ENCODE measurements at regions not wholly inside any gene's neighbourhood (a gene's known extent, or its start where the extent isn't known, plus 50 kb on each side); places are given as distances from the start of the nearest gene placed in this dataset.

DNA sequence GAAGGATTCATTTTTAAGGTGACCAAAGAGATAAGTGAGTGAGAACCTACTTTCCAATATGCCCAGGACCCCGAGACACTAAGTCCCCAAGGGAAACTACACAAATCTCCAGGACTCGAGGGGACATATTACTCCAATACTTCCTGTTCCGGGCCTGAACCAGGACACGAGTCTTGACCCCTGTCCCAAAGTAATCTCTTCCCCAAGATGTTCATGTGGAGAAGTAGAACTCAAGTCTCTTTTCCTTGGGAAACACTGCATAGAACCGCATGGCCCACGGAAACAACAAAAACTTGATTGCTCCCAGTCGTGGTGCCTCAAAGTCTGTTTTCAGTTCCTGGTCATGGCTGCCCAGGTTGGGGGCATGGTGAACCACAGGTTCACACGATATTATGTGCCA is 87.2 kb upstream of the ZEB2 start:
- TF ChIP-seq CTCF (conservative IDR thresholded peaks at IDR 0.05) = no peak
- no peak for TF ChIP-seq EZH2 (IDR thresholded peaks at IDR 0.05; ENCODE audit: low read depth)
